GM23248 (cell line): ENCODE measurements at regions not wholly inside any gene's neighbourhood (a gene's known extent, or its start where the extent isn't known, plus 50 kb on each side); places are given as distances from the start of the nearest gene placed in this dataset.
"Not testable (repeated sequence)": the region's sequence is repeated elsewhere in the genome, so short reads cannot be mapped to it uniquely, and the experiment has no call there.

Experiments used
- DNase-seq: peaks from one replicate; pipeline ENCODE4 v3.0.0-alpha.2; 2015
- H2AFZ ChIP-seq: fragments of 200-600 bp; sonication (generic); 2 replicates; pipeline ENCODE4 v1.6.1; 2016; ENCODE audit warnings: antibody characterized with exemption
- H3F3A ChIP-seq: fragments of 200-600 bp; sonication (generic); 2 replicates; pipeline ENCODE4 v1.6.1; 2016; ENCODE audit warnings: mild to moderate bottlenecking, antibody characterized with exemption, mixed run types; ENCODE audit not compliant: insufficient read depth
- H3K27ac ChIP-seq: fragments of 200-600 bp; sonication (generic); 2 replicates; pipeline ENCODE4 v1.5.1; 2016; ENCODE audit warnings: mild to moderate bottlenecking
- H3K27me3 ChIP-seq: fragments of 200-600 bp; sonication (generic); replicated peaks from 2 replicates; pipeline ENCODE4 v1.6.1; 2016; ENCODE audit warnings: mild to moderate bottlenecking; ENCODE audit not compliant: insufficient read depth
- H3K36me3 ChIP-seq: fragments of 200-600 bp; sonication (generic); 2 replicates; pipeline ENCODE4 v1.6.1; 2016; ENCODE audit warnings: low read depth, mild to moderate bottlenecking
- H3K4me1 ChIP-seq: fragments of 200-600 bp; sonication (generic); 2 replicates; pipeline ENCODE4 v1.6.1; 2016; ENCODE audit warnings: mild to moderate bottlenecking; ENCODE audit not compliant: insufficient read depth
- H3K4me2 ChIP-seq: fragments of 200-600 bp; sonication (generic); one replicate; pipeline ENCODE4 v1.6.1; 2016; ENCODE audit warnings: mild to moderate bottlenecking; ENCODE audit not compliant: unreplicated experiment
- H3K4me3 ChIP-seq: fragments of 200-600 bp; sonication (generic); 2 replicates; pipeline ENCODE4 v1.5.1; 2016; ENCODE audit warnings: mild to moderate bottlenecking
- H3K79me2 ChIP-seq: fragments of 200-600 bp; sonication (generic); 2 replicates; pipeline ENCODE4 v1.6.1; 2016; ENCODE audit warnings: mild to moderate bottlenecking; ENCODE audit not compliant: insufficient read depth
- H3K9ac ChIP-seq: fragments of 200-600 bp; sonication (generic); 2 replicates; pipeline ENCODE4 v1.6.1; 2016; ENCODE audit warnings: mild to moderate bottlenecking
- H3K9me2 ChIP-seq: fragments of 200-600 bp; sonication (generic); 2 replicates; pipeline ENCODE4 v1.6.1; 2016; ENCODE audit warnings: mixed run types, mild to moderate bottlenecking, moderate library complexity; ENCODE audit not compliant: insufficient read depth
- H3K9me3 ChIP-seq: fragments of 200-600 bp; sonication (generic); one replicate; pipeline ENCODE4 v1.6.1; 2017; ENCODE audit warnings: low read depth
- H4K20me1 ChIP-seq: fragments of 200-600 bp; sonication (generic); 2 replicates; pipeline ENCODE4 v1.6.0; 2016; ENCODE audit not compliant: insufficient read depth
- EZH2 ChIP-seq: fragments of 200-600 bp; sonication (generic); IDR thresholded peaks from 2 replicates; pipeline ENCODE4 v1.6.1; 2018; ENCODE audit warnings: antibody characterized with exemption, mild to moderate bottlenecking; ENCODE audit not compliant: insufficient read depth, poor library complexity, severe bottlenecking
- EZH2phosphoT487 ChIP-seq: fragments of 200-600 bp; sonication (generic); IDR thresholded peaks from 2 replicates; pipeline ENCODE4 v1.6.1; 2018; ENCODE audit warnings: antibody characterized with exemption, moderate library complexity, mild to moderate bottlenecking, low read depth; ENCODE audit not compliant: insufficient read depth
- WGBS, 2 experiments: methylation state at CpG; one replicate each; pipeline ENCODE4 v1.1.6; 2015 to 2017; ENCODE audit warnings: low lambda C conversion rate in 2 of 2, low coverage in 1 of 2; ENCODE audit errors: missing lambda C conversion rate in 2 of 2; 5-methylcytosine and 5-hydroxymethylcytosine counted together
- in situ Hi-C: fragments of 300-500 bp; cut with MboI; formaldehyde crosslinking; loops from 2 replicates; pipeline ENCODE4 v1.15.0; 2020

GRCh38 chr7:65509368-65510186 is 135.9 kb downstream of the ZNF92 start:
- Histone ChIP-seq H3K9me3 (no peaks in the 10 kb centered on the region), H3K36me3 (no peaks in the 10 kb centered on the region), H3K4me2 (peak overlapping the region; percentile 67), H3K27ac (no peak overlapping the region), H3F3A (no peaks in the 10 kb centered on the region), H3K4me1 (no peaks in the 10 kb centered on the region), H3K79me2 (no peaks in the 10 kb centered on the region), H4K20me1 (no peaks in the 10 kb centered on the region), H2AFZ (peak overlapping the region; percentile 79), H3K9me2 (no peaks in the 10 kb centered on the region; the same call in 1 of the 2 replicates), H3K9ac (peak overlapping the region; percentile 53), H3K27me3 (peaks cover 29% of the 10 kb centered on the region), H3K4me3 (peak overlapping the region; percentile 72)
- 2% methylated on average over 42 to 83 of the region's 85 CpGs for WGBS, 2 experiments
- peak; percentile 37 for DNase-seq
- in situ Hi-C loops, result no loop called here
- TF ChIP-seq EZH2phosphoT487 (peak; percentile 91), EZH2 (peak; percentile 100)

GRCh38 chr7:65510187-65510538 is 136.5 kb downstream of the ZNF92 start:
- in situ Hi-C loops, H3K9me3 ChIP-seq, H3K36me3 ChIP-seq, H3K79me2 ChIP-seq, H4K20me1 ChIP-seq, H3F3A ChIP-seq, H3K9me2 ChIP-seq, H3K4me1 ChIP-seq, H3K27ac ChIP-seq, H3K9ac ChIP-seq: not testable (repeated sequence)
- H3K4me2 ChIP-seq, result peak overlapping the region; percentile 67
- TF ChIP-seq EZH2, result peak; percentile 99
- peak; percentile 0 for DNase-seq
- peak overlapping the region; percentile 72 for H3K4me3 ChIP-seq
- 14 to 28% methylated on average over 1 of the region's 1 CpG for WGBS, 2 experiments
- H2AFZ ChIP-seq, result peak overlapping the region; percentile 79; the same call in 1 of the 2 replicates
- H3K27me3 ChIP-seq, result peaks cover 29% of the 10 kb centered on the region

- H3K9me3 ChIP-seq, H3K27ac ChIP-seq, H3K4me3 ChIP-seq, H2AFZ ChIP-seq, H4K20me1 ChIP-seq, DNase-seq, H3K9ac ChIP-seq, H3K27me3 ChIP-seq, H3F3A ChIP-seq, H3K9me2 ChIP-seq, in situ Hi-C loops, H3K4me2 ChIP-seq, H3K79me2 ChIP-seq, H3K36me3 ChIP-seq, H3K4me1 ChIP-seq: not testable (repeated sequence)
- 50 to 100% methylated on average over 1 of the region's 1 CpG for WGBS, 2 experiments
Observed at GRCh38 chr7:65519751-65520150, 146.1 kb downstream of the ZNF92 start.

DNA sequence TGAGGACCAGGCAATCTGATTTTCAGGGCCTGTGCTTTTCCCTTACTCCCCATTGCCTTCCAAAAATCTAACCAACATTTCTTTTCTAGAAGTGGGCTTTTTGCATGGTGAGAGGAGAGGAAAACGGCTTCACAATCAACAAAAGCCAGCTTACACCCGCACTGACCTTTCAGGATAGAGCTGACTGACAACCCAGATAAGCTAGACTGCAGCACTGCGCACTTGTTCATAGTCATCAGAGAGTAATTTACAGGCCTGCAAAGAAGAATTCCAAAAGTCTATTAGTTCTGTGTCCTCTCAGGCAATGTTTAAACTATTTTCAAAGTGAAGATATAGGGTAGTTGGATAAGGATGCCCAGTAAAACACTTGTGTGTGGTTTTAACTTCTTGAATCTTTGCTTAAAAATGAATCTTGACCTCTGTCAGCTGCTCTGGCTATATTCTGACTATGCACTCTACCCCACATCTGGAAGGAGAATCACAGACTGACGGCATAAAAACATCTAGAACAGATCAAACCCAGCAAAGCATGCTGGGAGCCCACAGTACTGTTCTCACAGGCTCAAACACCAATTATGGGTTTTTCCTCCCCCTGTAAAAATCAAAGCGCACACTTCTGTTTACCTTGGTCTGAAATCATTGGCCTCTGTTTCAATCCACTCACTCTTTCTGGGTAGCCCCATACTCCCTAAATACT is 172.0 kb downstream of the ZNF92 start:
- H2AFZ ChIP-seq, H3K9me3 ChIP-seq, H3K36me3 ChIP-seq, H3K79me2 ChIP-seq, H3K4me3 ChIP-seq, H4K20me1 ChIP-seq, H3F3A ChIP-seq, in situ Hi-C loops, H3K4me1 ChIP-seq, H3K27ac ChIP-seq, DNase-seq, H3K27me3 ChIP-seq, H3K9ac ChIP-seq, H3K4me2 ChIP-seq, H3K9me2 ChIP-seq: not testable (repeated sequence)
- no CpG with 5 or more reads among the region's 5 CpGs for WGBS, 2 experiments

- H3K9me2 ChIP-seq, in situ Hi-C loops, H3K4me2 ChIP-seq, H3F3A ChIP-seq, H3K9ac ChIP-seq, H3K27me3 ChIP-seq, H4K20me1 ChIP-seq, DNase-seq, H3K9me3 ChIP-seq, H3K4me3 ChIP-seq, H2AFZ ChIP-seq, H3K4me1 ChIP-seq, H3K27ac ChIP-seq, H3K36me3 ChIP-seq, H3K79me2 ChIP-seq: not testable (repeated sequence)
- WGBS, 2 experiments, result no CpG with 5 or more reads among the region's 2 CpGs
Observed at GRCh38 chr7:65549589-65550443, 176.2 kb downstream of the ZNF92 start.

DNA sequence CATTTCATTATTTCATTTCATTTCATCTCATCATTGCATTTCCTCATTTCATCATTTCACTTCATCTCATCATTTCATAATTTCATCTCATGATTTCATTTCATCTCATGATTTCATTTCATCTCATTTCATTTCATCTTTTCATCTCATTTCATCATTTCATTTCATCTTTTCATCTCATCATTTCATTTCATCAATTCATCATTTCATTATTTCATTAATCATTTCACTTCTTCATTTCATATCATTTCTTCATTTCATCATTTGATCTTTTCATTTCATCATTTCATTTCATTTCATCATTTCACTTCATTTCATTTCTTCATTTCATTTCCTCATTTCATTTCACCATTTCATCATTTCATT is 176.8 kb downstream of the ZNF92 start:
- H3K4me2 ChIP-seq, H3F3A ChIP-seq, DNase-seq, H3K27ac ChIP-seq, H2AFZ ChIP-seq, H3K9me3 ChIP-seq, in situ Hi-C loops, H3K9ac ChIP-seq, H3K79me2 ChIP-seq, H4K20me1 ChIP-seq, H3K36me3 ChIP-seq, H3K27me3 ChIP-seq, H3K9me2 ChIP-seq, H3K4me1 ChIP-seq, H3K4me3 ChIP-seq: not testable (repeated sequence)

- 65 to 100% methylated on average over 1 of the region's 1 CpG for WGBS, 2 experiments
- in situ Hi-C loops, result not testable (repeated sequence)
Observed at GRCh38 chr7:65551042-65551441, 177.4 kb downstream of the ZNF92 start.

More at GRCh38 chr7:65551042-65551441, 177.4 kb downstream of the ZNF92 start:
- H3K4me1 ChIP-seq, H3K9me3 ChIP-seq, H3F3A ChIP-seq, H4K20me1 ChIP-seq, H3K27ac ChIP-seq, DNase-seq, H3K9ac ChIP-seq, H3K79me2 ChIP-seq, H3K9me2 ChIP-seq, H3K36me3 ChIP-seq, H2AFZ ChIP-seq, H3K4me2 ChIP-seq, H3K4me3 ChIP-seq, H3K27me3 ChIP-seq: not testable (repeated sequence)
